Neural progenitor cell (in vitro differentiated cells): ENCODE measurements at regions not wholly inside any gene's neighbourhood (a gene's known extent, or its start where the extent isn't known, plus 50 kb on each side); places are given as distances from the start of the nearest gene placed in this dataset.

ENCODE experiments used
- DNase-seq: peaks from one replicate; pipeline ENCODE4 v3.0.0-alpha.2; 2016; ENCODE audit warnings: low spot score
- H2AFZ ChIP-seq: fragments of 200-600 bp; sonication (generic); replicated peaks from 2 replicates; pipeline ENCODE4 v1.6.1; 2016; ENCODE audit warnings: antibody characterized with exemption
- H3F3A ChIP-seq: fragments of 200-600 bp; sonication (generic); 2 replicates; pipeline ENCODE4 v1.6.1; 2016; ENCODE audit warnings: antibody characterized with exemption, low read depth
- H3K27ac ChIP-seq: fragments of 200-600 bp; sonication (generic); 2 replicates; pipeline ENCODE4 v1.5.1; 2016; ENCODE audit warnings: mild to moderate bottlenecking
- H3K27me3 ChIP-seq: fragments of 200-600 bp; sonication (generic); 2 replicates; pipeline ENCODE4 v1.6.1; 2016; ENCODE audit warnings: mild to moderate bottlenecking, moderate library complexity
- H3K36me3 ChIP-seq: fragments of 200-600 bp; sonication (generic); 2 replicates; pipeline ENCODE4 v1.5.1; 2016
- H3K4me1 ChIP-seq: fragments of 200-600 bp; sonication (generic); 2 replicates; pipeline ENCODE4 v1.6.1; 2016; ENCODE audit warnings: mixed run types
- H3K4me2 ChIP-seq: fragments of 200-600 bp; sonication (generic); 2 replicates; pipeline ENCODE4 v1.6.1; 2016
- H3K4me3 ChIP-seq: fragments of 200-600 bp; sonication (generic); 2 replicates; pipeline ENCODE4 v1.5.1; 2016
- H3K79me2 ChIP-seq: fragments of 200-600 bp; sonication (generic); 2 replicates; pipeline ENCODE4 v1.6.1; 2016; ENCODE audit warnings: low read depth
- H3K9ac ChIP-seq: fragments of 200-600 bp; sonication (generic); 2 replicates; pipeline ENCODE4 v1.6.1; 2016
- H3K9me3 ChIP-seq: fragments of 200-600 bp; sonication (generic); 2 replicates; pipeline ENCODE4 v1.5.1; 2016; ENCODE audit warnings: low read depth
- H4K20me1 ChIP-seq: fragments of 200-600 bp; sonication (generic); 2 replicates; pipeline ENCODE4 v1.6.1; 2016; ENCODE audit warnings: low read depth
- H3K27ac Mint-ChIP-seq: 3 replicates; pipeline ENCODE4 v1.8.0; 2021; ENCODE audit warnings: mixed read lengths
- H3K27me3 Mint-ChIP-seq: 2 replicates; pipeline ENCODE4 v1.8.0; 2022; ENCODE audit warnings: low read depth, mild to moderate bottlenecking, inconsistent platforms, moderate library complexity, mixed read lengths; ENCODE audit not compliant: insufficient read depth
- H3K36me3 Mint-ChIP-seq: 3 replicates; pipeline ENCODE4 v1.8.0; 2021; ENCODE audit warnings: mixed read lengths
- H3K4me1 Mint-ChIP-seq: 3 replicates; pipeline ENCODE4 v1.8.0; 2021; ENCODE audit warnings: mixed read lengths
- H3K4me3 Mint-ChIP-seq: 3 replicates; pipeline ENCODE4 v1.8.0; 2021; ENCODE audit warnings: mild to moderate bottlenecking, moderate library complexity, mixed read lengths
- H3K9me3 Mint-ChIP-seq: 3 replicates; pipeline ENCODE4 v1.8.0; 2020; ENCODE audit warnings: mixed read lengths
- EZH2 ChIP-seq: fragments of 200-600 bp; sonication (generic); IDR thresholded peaks from 2 replicates; pipeline ENCODE4 v1.6.1; 2017; ENCODE audit warnings: antibody characterized with exemption, mild to moderate bottlenecking, moderate library complexity
- EZH2phosphoT487 ChIP-seq: fragments of 200-600 bp; sonication (generic); IDR thresholded peaks from 2 replicates; pipeline ENCODE4 v1.6.1; 2017; ENCODE audit warnings: antibody characterized with exemption
- TF ChIP-seq, protein P1 (sequence below): fragments of 200-600 bp; sonication (generic); IDR thresholded peaks from 2 replicates; pipeline ENCODE4 v1.5.1; 2017; ENCODE audit warnings: antibody characterized with exemption, mild to moderate bottlenecking

DNA sequence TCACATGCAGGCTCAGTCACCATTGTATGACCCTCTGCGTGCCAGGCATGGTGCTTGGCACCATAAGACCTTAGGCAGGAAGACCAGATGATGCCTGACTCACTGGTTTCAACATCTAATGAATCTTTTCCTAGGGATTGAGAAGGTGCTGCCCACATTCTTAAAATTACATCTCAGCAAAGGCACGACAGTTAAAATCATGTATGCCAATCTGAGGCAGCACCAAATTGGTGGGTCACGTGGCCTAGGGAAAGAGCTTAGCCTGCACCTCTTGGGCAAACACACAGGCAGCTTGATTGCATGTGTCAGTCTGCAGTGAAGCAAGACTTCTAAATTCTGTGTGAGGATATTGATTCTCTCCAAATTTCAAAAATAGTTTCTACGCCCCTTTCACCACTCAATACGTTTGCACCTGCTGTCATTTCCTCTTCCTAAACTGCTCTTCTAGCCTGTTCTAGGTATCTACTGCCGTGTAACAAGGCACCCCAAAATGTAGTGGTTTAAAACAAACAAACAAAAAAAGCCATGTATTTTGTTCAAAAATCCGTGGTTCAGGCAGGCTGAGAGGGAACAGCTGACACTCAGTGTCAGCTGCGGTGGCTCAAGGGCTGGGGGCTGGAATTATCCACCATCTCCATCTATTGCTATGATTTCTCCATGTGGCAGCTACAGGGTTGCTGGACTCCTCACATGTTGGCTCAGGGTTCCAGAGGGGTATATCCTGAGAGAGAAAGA is 160.2 kb upstream of the FGGY start:
- Histone ChIP-seq H3K9me3 (no peaks in the 10 kb centered on the region), H3K9ac (no peak overlapping the region), H3F3A (no peaks in the 10 kb centered on the region), H3K27ac (no peak overlapping the region), H3K4me1 (peaks cover 8% of the 10 kb centered on the region), H2AFZ (no peak overlapping the region), H3K79me2 (no peaks in the 10 kb centered on the region), H3K36me3 (no peaks in the 10 kb centered on the region), H3K4me2 (no peak overlapping the region), H4K20me1 (no peaks in the 10 kb centered on the region), H3K27me3 (no peaks in the 10 kb centered on the region), H3K4me3 (no peak overlapping the region)
- peaks cover 22% of the 10 kb centered on the region for H3K4me1 Mint-ChIP-seq
- H3K27me3 Mint-ChIP-seq, result peaks cover 7% of the 10 kb centered on the region
- no peak overlapping the region for H3K4me3 Mint-ChIP-seq
- no peak overlapping the region for H3K27ac Mint-ChIP-seq
- H3K9me3 Mint-ChIP-seq, result no peaks in the 10 kb centered on the region
- TF ChIP-seq, protein P1, sequence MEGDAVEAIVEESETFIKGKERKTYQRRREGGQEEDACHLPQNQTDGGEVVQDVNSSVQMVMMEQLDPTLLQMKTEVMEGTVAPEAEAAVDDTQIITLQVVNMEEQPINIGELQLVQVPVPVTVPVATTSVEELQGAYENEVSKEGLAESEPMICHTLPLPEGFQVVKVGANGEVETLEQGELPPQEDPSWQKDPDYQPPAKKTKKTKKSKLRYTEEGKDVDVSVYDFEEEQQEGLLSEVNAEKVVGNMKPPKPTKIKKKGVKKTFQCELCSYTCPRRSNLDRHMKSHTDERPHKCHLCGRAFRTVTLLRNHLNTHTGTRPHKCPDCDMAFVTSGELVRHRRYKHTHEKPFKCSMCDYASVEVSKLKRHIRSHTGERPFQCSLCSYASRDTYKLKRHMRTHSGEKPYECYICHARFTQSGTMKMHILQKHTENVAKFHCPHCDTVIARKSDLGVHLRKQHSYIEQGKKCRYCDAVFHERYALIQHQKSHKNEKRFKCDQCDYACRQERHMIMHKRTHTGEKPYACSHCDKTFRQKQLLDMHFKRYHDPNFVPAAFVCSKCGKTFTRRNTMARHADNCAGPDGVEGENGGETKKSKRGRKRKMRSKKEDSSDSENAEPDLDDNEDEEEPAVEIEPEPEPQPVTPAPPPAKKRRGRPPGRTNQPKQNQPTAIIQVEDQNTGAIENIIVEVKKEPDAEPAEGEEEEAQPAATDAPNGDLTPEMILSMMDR, result no peak
- TF ChIP-seq EZH2phosphoT487, result no peak
- TF ChIP-seq EZH2, result no peak
- no peak for DNase-seq
- H3K36me3 Mint-ChIP-seq, result no peaks in the 10 kb centered on the region

DNA sequence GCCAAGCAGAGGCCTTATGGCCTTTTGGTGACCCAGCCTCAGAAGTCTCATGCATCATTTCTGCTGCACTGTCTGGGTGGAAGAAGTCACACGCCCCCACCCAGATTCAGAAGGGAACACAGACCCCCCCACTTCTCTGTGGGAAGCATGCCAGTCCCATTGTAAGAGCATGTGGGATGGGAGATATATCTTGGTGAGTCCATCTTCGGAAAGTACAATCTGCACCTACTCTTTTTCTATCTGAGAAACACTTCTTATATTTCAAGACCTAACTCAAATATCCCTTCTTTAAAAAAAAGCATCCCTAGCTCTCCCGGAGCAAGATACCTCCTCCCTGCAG is 159.6 kb upstream of the FGGY start:
- no peaks in the 10 kb centered on the region for H4K20me1 ChIP-seq
- H3K36me3 ChIP-seq, result no peaks in the 10 kb centered on the region
- no peaks in the 10 kb centered on the region for H3F3A ChIP-seq
- peaks cover 6% of the 10 kb centered on the region for H3K4me1 ChIP-seq
- H3K79me2 ChIP-seq, result no peaks in the 10 kb centered on the region
- no peaks in the 10 kb centered on the region for H3K27me3 ChIP-seq
- peaks cover 16% of the 10 kb centered on the region for H3K4me1 Mint-ChIP-seq
- H3K9me3 ChIP-seq, result no peaks in the 10 kb centered on the region
- no peak overlapping the region for H3K4me3 ChIP-seq
- TF ChIP-seq EZH2 (no peak), EZH2phosphoT487 (no peak)
- TF ChIP-seq, protein P1, result no peak
- no peak overlapping the region for H3K9ac ChIP-seq
- H2AFZ ChIP-seq, result no peak overlapping the region
- no peaks in the 10 kb centered on the region for H3K9me3 Mint-ChIP-seq
- H3K4me2 ChIP-seq, result no peak overlapping the region
- no peak overlapping the region for H3K27ac Mint-ChIP-seq
- H3K36me3 Mint-ChIP-seq, result no peaks in the 10 kb centered on the region
- no peak overlapping the region for H3K27ac ChIP-seq
- DNase-seq, result no peak
- peaks cover 7% of the 10 kb centered on the region for H3K27me3 Mint-ChIP-seq
- H3K4me3 Mint-ChIP-seq, result no peak overlapping the region

DNA sequence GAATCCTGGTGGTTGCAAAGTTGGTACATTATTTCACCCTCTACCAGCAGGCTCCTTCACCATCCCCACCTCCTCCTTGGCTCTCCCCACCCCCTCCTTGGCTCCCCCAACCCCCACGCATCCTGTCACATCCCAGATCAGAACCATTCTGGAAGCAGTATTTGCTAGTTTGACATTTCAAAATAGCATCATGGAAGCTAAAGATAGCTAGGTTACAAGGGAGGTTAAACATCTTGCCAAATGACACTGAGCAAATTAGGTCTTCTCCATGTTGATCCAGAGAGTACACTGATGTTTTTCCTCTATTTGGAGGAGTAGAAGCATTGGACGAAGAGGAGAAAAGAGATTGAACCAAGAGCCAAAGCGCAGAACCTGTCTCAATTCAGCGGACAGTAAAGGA is 158.9 kb upstream of the FGGY start:
- H3K4me3 Mint-ChIP-seq, result no peak overlapping the region
- no peaks in the 10 kb centered on the region for H3K9me3 Mint-ChIP-seq
- peaks cover 12% of the 10 kb centered on the region for H3K4me1 Mint-ChIP-seq

More for the DNA sequence above, 158.9 kb upstream of the FGGY start:
- Histone ChIP-seq H2AFZ (no peak overlapping the region), H3K4me3 (no peak overlapping the region), H3K79me2 (no peaks in the 10 kb centered on the region), H3K27me3 (no peaks in the 10 kb centered on the region), H3K9ac (no peak overlapping the region), H4K20me1 (no peaks in the 10 kb centered on the region), H3F3A (no peaks in the 10 kb centered on the region), H3K27ac (no peak overlapping the region), H3K9me3 (no peaks in the 10 kb centered on the region), H3K36me3 (no peaks in the 10 kb centered on the region), H3K4me2 (no peak overlapping the region), H3K4me1 (no peaks in the 10 kb centered on the region)
- TF ChIP-seq, protein P1, result no peak
- TF ChIP-seq EZH2, result no peak
- TF ChIP-seq EZH2phosphoT487, result no peak
- DNase-seq, result no peak
- H3K36me3 Mint-ChIP-seq, result no peaks in the 10 kb centered on the region
- H3K27me3 Mint-ChIP-seq, result peaks cover 7% of the 10 kb centered on the region
- no peak overlapping the region for H3K27ac Mint-ChIP-seq
